Hepatocyte (in vitro differentiated cells): ENCODE measurements at regions not wholly inside any gene's neighbourhood (a gene's known extent, or its start where the extent isn't known, plus 50 kb on each side); places are given as distances from the start of the nearest gene placed in this dataset.
A peak's percentile ranks its signal among the peaks of the same experiment; 100 is the strongest.
"Not testable (repeated sequence)": the region's sequence is repeated elsewhere in the genome, so short reads cannot be mapped to it uniquely, and the experiment has no call there.

ENCODE experiments used
- DNase-seq: peaks from one replicate; pipeline ENCODE4 v3.0.0-alpha.2; 2016; ENCODE audit warnings: low spot score
- H2AFZ ChIP-seq: fragments of 200-600 bp; sonication (generic); 2 replicates; pipeline ENCODE4 v1.6.0; 2016; ENCODE audit warnings: antibody characterized with exemption, mild to moderate bottlenecking
- H3K27ac ChIP-seq: fragments of 200-600 bp; sonication (generic); 2 replicates; pipeline ENCODE4 v1.5.1; 2016; ENCODE audit warnings: mild to moderate bottlenecking
- H3K27me3 ChIP-seq: fragments of 200-600 bp; sonication (generic); 2 replicates; pipeline ENCODE4 v1.6.1; 2016
- H3K36me3 ChIP-seq: fragments of 200-600 bp; sonication (generic); replicated peaks from 2 replicates; pipeline ENCODE4 v1.5.1; 2016; ENCODE audit warnings: low read depth; ENCODE audit not compliant: insufficient read depth
- H3K4me1 ChIP-seq: fragments of 200-600 bp; sonication (generic); 2 replicates; pipeline ENCODE4 v1.5.1; 2016; ENCODE audit warnings: mild to moderate bottlenecking, moderate library complexity; ENCODE audit not compliant: insufficient read depth
- H3K4me2 ChIP-seq: fragments of 200-600 bp; sonication (generic); 2 replicates; pipeline ENCODE4 v1.6.0; 2016
- H3K4me3 ChIP-seq: fragments of 200-600 bp; sonication (generic); 2 replicates; pipeline ENCODE4 v1.5.1; 2016; ENCODE audit warnings: mild to moderate bottlenecking
- H3K79me2 ChIP-seq: fragments of 200-600 bp; sonication (generic); 2 replicates; pipeline ENCODE4 v1.6.0; 2017; ENCODE audit warnings: mild to moderate bottlenecking
- H3K9me2 ChIP-seq: fragments of 200-600 bp; sonication (generic); replicated peaks from 2 replicates; pipeline ENCODE4 v1.6.0; 2017; ENCODE audit warnings: mild to moderate bottlenecking; ENCODE audit not compliant: insufficient read depth
- H3K9me3 ChIP-seq: fragments of 200-600 bp; sonication (generic); 2 replicates; pipeline ENCODE4 v1.5.1; 2016; ENCODE audit warnings: low read depth, mild to moderate bottlenecking
- H4K20me1 ChIP-seq: fragments of 200-600 bp; sonication (generic); 2 replicates; pipeline ENCODE4 v1.6.0; 2016; ENCODE audit warnings: mild to moderate bottlenecking; ENCODE audit not compliant: insufficient read depth, poor library complexity, severe bottlenecking
- CTCF ChIP-seq: fragments of 200-600 bp; sonication (generic); IDR thresholded peaks from 2 replicates; pipeline ENCODE4 v1.5.1; 2016; ENCODE audit warnings: antibody characterized with exemption, mild to moderate bottlenecking; ENCODE audit not compliant: poor library complexity
- EZH2 ChIP-seq: fragments of 200-600 bp; sonication (generic); IDR thresholded peaks from 2 replicates; pipeline ENCODE4 v1.6.1; 2016; ENCODE audit warnings: antibody characterized with exemption, mild to moderate bottlenecking, borderline replicate concordance
- EZH2phosphoT487 ChIP-seq: fragments of 200-600 bp; sonication (generic); IDR thresholded peaks from one replicate; pipeline ENCODE4 v1.6.1; 2018; ENCODE audit warnings: antibody characterized with exemption, mild to moderate bottlenecking, low read depth, moderate library complexity; ENCODE audit not compliant: unreplicated experiment, severe bottlenecking
- WGBS: methylation state at CpG from one replicate; pipeline ENCODE4 v1.1.6; 2016; ENCODE audit warnings: low lambda C conversion rate; ENCODE audit errors: missing lambda C conversion rate; 5-methylcytosine and 5-hydroxymethylcytosine counted together

- Histone ChIP-seq H3K9me3 (no peaks in the 10 kb centered on the region), H3K79me2 (no peaks in the 10 kb centered on the region), H4K20me1 (no peaks in the 10 kb centered on the region), H3K4me2 (no peak overlapping the region), H3K36me3 (no peaks in the 10 kb centered on the region), H3K27me3 (no peaks in the 10 kb centered on the region), H3K9me2 (no peaks in the 10 kb centered on the region), H3K4me3 (no peak overlapping the region), H3K4me1 (no peaks in the 10 kb centered on the region), H2AFZ (no peak overlapping the region), H3K27ac (no peak overlapping the region)
- DNase-seq = no peak
- TF ChIP-seq CTCF = no peak
- TF ChIP-seq EZH2 = no peak
- TF ChIP-seq EZH2phosphoT487 = no peak
- 81% methylated on average over 2 of the region's 2 CpGs for WGBS
Observed at GRCh38 chr6:145279993-145280392, 455.3 kb downstream of the EPM2A start.

- H3K4me3 ChIP-seq, H3K27ac ChIP-seq, H3K79me2 ChIP-seq, H2AFZ ChIP-seq, H3K9me3 ChIP-seq, H3K4me2 ChIP-seq, H3K9me2 ChIP-seq, H3K4me1 ChIP-seq, H4K20me1 ChIP-seq, H3K36me3 ChIP-seq, H3K27me3 ChIP-seq: not testable (repeated sequence)
- WGBS = 73% methylated on average over 6 of the region's 6 CpGs
- peak; percentile 37 for DNase-seq
Observed at GRCh38 chr6:145283209-145283608, 452.1 kb downstream of the EPM2A start.

GRCh38 chr6:145283856-145284255, 451.5 kb downstream of the EPM2A start:
- Histone ChIP-seq H2AFZ (no peak overlapping the region), H3K27ac (no peak overlapping the region), H3K79me2 (no peaks in the 10 kb centered on the region), H3K9me3 (no peaks in the 10 kb centered on the region), H3K4me1 (no peaks in the 10 kb centered on the region), H3K4me3 (no peak overlapping the region), H3K36me3 (no peaks in the 10 kb centered on the region), H3K27me3 (no peaks in the 10 kb centered on the region), H3K4me2 (no peak overlapping the region), H4K20me1 (no peaks in the 10 kb centered on the region), H3K9me2 (no peaks in the 10 kb centered on the region)
- no peak for DNase-seq
- TF ChIP-seq CTCF = no peak
- no peak for TF ChIP-seq EZH2
- no peak for TF ChIP-seq EZH2phosphoT487
- 100% methylated on average over 2 of the region's 2 CpGs for WGBS

GRCh38 chr6:145286916-145287315, 448.4 kb downstream of the EPM2A start:
- H3K4me2 ChIP-seq = no peak overlapping the region
- 91% methylated on average over 1 of the region's 1 CpG for WGBS
- H3K9me3 ChIP-seq = no peaks in the 10 kb centered on the region
- no peak for DNase-seq
- no peaks in the 10 kb centered on the region for H3K9me2 ChIP-seq
- no peak overlapping the region for H2AFZ ChIP-seq
- no peaks in the 10 kb centered on the region for H4K20me1 ChIP-seq
- H3K4me1 ChIP-seq = no peaks in the 10 kb centered on the region
- TF ChIP-seq EZH2phosphoT487 = no peak
- TF ChIP-seq CTCF = no peak
- TF ChIP-seq EZH2 = no peak
- no peaks in the 10 kb centered on the region for H3K27me3 ChIP-seq
- H3K79me2 ChIP-seq = no peaks in the 10 kb centered on the region
- no peaks in the 10 kb centered on the region for H3K36me3 ChIP-seq
- no peak overlapping the region for H3K4me3 ChIP-seq
- H3K27ac ChIP-seq = no peak overlapping the region
